GM23338 (cell line): ENCODE measurements at regions not wholly inside any gene's neighbourhood (a gene's known extent, or its start where the extent isn't known, plus 50 kb on each side); places are given as distances from the start of the nearest gene placed in this dataset.
A peak's percentile ranks its signal among the peaks of the same experiment; 100 is the strongest.

ENCODE experiments used
- ATAC-seq: fragments of 200-7000 bp; cut with Tn5 transposase; 3 replicates; pipeline ENCODE4 v1.9.1; 2020
- DNase-seq: peaks from one replicate; pipeline ENCODE4 v3.0.0-alpha.2; 2015; ENCODE audit warnings: low spot score
- H2AFZ ChIP-seq: fragments of 200-600 bp; sonication (generic); 2 replicates; pipeline ENCODE4 v1.8.0; 2016; ENCODE audit warnings: antibody characterized with exemption, mild to moderate bottlenecking, moderate library complexity
- H3F3A ChIP-seq: fragments of 200-600 bp; sonication (generic); replicated peaks from 2 replicates; pipeline ENCODE4 v1.8.0; 2017; ENCODE audit warnings: antibody characterized with exemption, mixed run types, low read depth
- H3K27ac ChIP-seq: fragments of 200-600 bp; sonication (generic); 2 replicates; pipeline ENCODE4 v1.6.1; 2016; ENCODE audit warnings: low read depth
- H3K27me3 ChIP-seq: fragments of 200-600 bp; sonication (generic); 2 replicates; pipeline ENCODE4 v1.8.0; 2016; ENCODE audit warnings: mild to moderate bottlenecking, mixed run types, moderate library complexity; ENCODE audit not compliant: insufficient read depth
- H3K36me3 ChIP-seq: fragments of 200-600 bp; sonication (generic); 2 replicates; pipeline ENCODE4 v1.8.0; 2016; ENCODE audit warnings: mild to moderate bottlenecking; ENCODE audit not compliant: insufficient read depth
- H3K4me1 ChIP-seq: fragments of 200-600 bp; sonication (generic); 2 replicates; pipeline ENCODE4 v1.8.0; 2016; ENCODE audit warnings: mild to moderate bottlenecking, moderate library complexity; ENCODE audit not compliant: insufficient read depth
- H3K4me2 ChIP-seq: fragments of 200-600 bp; sonication (generic); 2 replicates; pipeline ENCODE4 v1.7.1; 2017; ENCODE audit warnings: mixed run types
- H3K4me3 ChIP-seq: fragments of 200-600 bp; sonication (generic); 2 replicates; pipeline ENCODE4 v1.6.1; 2016; ENCODE audit warnings: mixed run types
- H3K79me2 ChIP-seq: fragments of 200-600 bp; sonication (generic); replicated peaks from 2 replicates; pipeline ENCODE4 v1.8.0; 2017; ENCODE audit warnings: mild to moderate bottlenecking; ENCODE audit not compliant: insufficient read depth
- H3K9me2 ChIP-seq: fragments of 200-600 bp; sonication (generic); 2 replicates; pipeline ENCODE4 v1.8.0; 2017; ENCODE audit not compliant: insufficient read depth
- H4K20me1 ChIP-seq: fragments of 200-600 bp; sonication (generic); replicated peaks from 2 replicates; pipeline ENCODE4 v1.8.0; 2017; ENCODE audit warnings: mild to moderate bottlenecking; ENCODE audit not compliant: insufficient read depth
- H3K27ac Mint-ChIP-seq: 2 replicates; pipeline ENCODE4 v1.8.0; 2020; ENCODE audit warnings: inconsistent platforms, mild to moderate bottlenecking, moderate library complexity, mixed read lengths
- H3K27me3 Mint-ChIP-seq: 3 replicates; pipeline ENCODE4 v1.8.0; 2022; ENCODE audit warnings: low read depth, mild to moderate bottlenecking, moderate library complexity, mixed read lengths, inconsistent platforms; ENCODE audit not compliant: insufficient read depth, poor library complexity
- H3K36me3 Mint-ChIP-seq: 3 replicates; pipeline ENCODE4 v1.8.0; 2021; ENCODE audit warnings: low read depth, mild to moderate bottlenecking, inconsistent platforms, moderate library complexity, mixed read lengths
- H3K4me1 Mint-ChIP-seq: 3 replicates; pipeline ENCODE4 v1.8.0; 2020; ENCODE audit warnings: mild to moderate bottlenecking, inconsistent platforms, mixed read lengths
- H3K4me3 Mint-ChIP-seq: 3 replicates; pipeline ENCODE4 v1.8.0; 2021; ENCODE audit warnings: moderate library complexity, mild to moderate bottlenecking, inconsistent platforms, mixed read lengths
- H3K9me3 Mint-ChIP-seq: 3 replicates; pipeline ENCODE4 v1.8.0; 2020; ENCODE audit warnings: moderate library complexity, mild to moderate bottlenecking, inconsistent platforms, mixed read lengths
- CREB1 ChIP-seq: fragments of 250-450 bp; sonication (Bioruptor Pico); IDR thresholded peaks from 2 replicates; pipeline ENCODE4 v1.5.0; 2020; ENCODE audit warnings: low read depth, mild to moderate bottlenecking, moderate library complexity
- CTCF ChIP-seq, 2 experiments: fragments of 200-600 bp in 1 of 2; sonication (generic) in 1 of 2; conservative IDR thresholded peaks; 2 replicates each; pipeline versions ENCODE4 v1.5.1 to v1.6.1; 2016 to 2017; ENCODE audit warnings: antibody characterized with exemption in 2 of 2, low read depth in 2 of 2, mild to moderate bottlenecking in 2 of 2, moderate library complexity in 1 of 2
- EZH2 ChIP-seq: fragments of 200-600 bp; sonication (generic); IDR thresholded peaks from one replicate; pipeline ENCODE4 v1.8.0; 2017; ENCODE audit warnings: antibody characterized with exemption, mild to moderate bottlenecking, low read depth; ENCODE audit not compliant: unreplicated experiment
- NANOG ChIP-seq: IDR thresholded peaks from 2 replicates; pipeline ENCODE4 v1.6.1; 2016; ENCODE audit warnings: antibody characterized with exemption, borderline replicate concordance
- ZNF114 ChIP-seq: fragments of 250-450 bp; sonication (Bioruptor Pico); IDR thresholded peaks from 2 replicates; pipeline ENCODE4 v1.5.0; 2020; ENCODE audit warnings: mild to moderate bottlenecking, moderate library complexity
- ZNF331 ChIP-seq: fragments of 250-450 bp; sonication (Bioruptor Pico); IDR thresholded peaks from 2 replicates; pipeline ENCODE4 v1.5.0; 2020; ENCODE audit warnings: low read depth, mild to moderate bottlenecking, moderate library complexity
- ZNF462 ChIP-seq: fragments of 250-450 bp; sonication (Bioruptor Pico); IDR thresholded peaks from 2 replicates; pipeline ENCODE4 v1.5.0; 2020; ENCODE audit warnings: mild to moderate bottlenecking, moderate library complexity

- TF ChIP-seq EZH2 (no peak), ZNF462 (no peak)
These were observed 122.0 kb downstream of the TWIST2 start (continued) for GRCh38 chr2:238969857-238970256.

GRCh38 chr2:238970553-238971081, 122.7 kb downstream of the TWIST2 start:
- peak; percentile 75 for DNase-seq
- no peak overlapping the region for H3K4me3 Mint-ChIP-seq
- Histone ChIP-seq H3K36me3 (no peaks in the 10 kb centered on the region), H2AFZ (0 out of 2 replicates have a peak overlapping the region, but pooled peaks have one; percentile 56), H3K4me2 (no peak overlapping the region), H3K4me3 (no peak overlapping the region), H3K79me2 (no peaks in the 10 kb centered on the region), H4K20me1 (no peaks in the 10 kb centered on the region), H3K9me2 (no peaks in the 10 kb centered on the region), H3F3A (no peaks in the 10 kb centered on the region), H3K4me1 (no peaks in the 10 kb centered on the region), H3K27ac (no peak overlapping the region), H3K27me3 (no peaks in the 10 kb centered on the region)
- peaks cover 7% of the 10 kb centered on the region for H3K4me1 Mint-ChIP-seq
- TF ChIP-seq NANOG: no peak
- TF ChIP-seq ZNF114 (CRISPR knock-in tag): no peak
- TF ChIP-seq CTCF (conservative IDR thresholded peaks at IDR 0.05; ENCODE audit: low read depth in 2 of 2): peak; percentile 92 to 94
- TF ChIP-seq ZNF331 (CRISPR knock-in tag): no peak
- no peak for TF ChIP-seq CREB1 (CRISPR knock-in tag)
- no peaks in the 10 kb centered on the region; the same call in 2 of the 3 replicates for H3K36me3 Mint-ChIP-seq
- ATAC-seq: peak; percentile 87
- H3K27me3 Mint-ChIP-seq: peaks cover 8% of the 10 kb centered on the region
- no peaks in the 10 kb centered on the region; the same call in 1 of the 3 replicates for H3K9me3 Mint-ChIP-seq
- H3K27ac Mint-ChIP-seq: no peak overlapping the region
